D721Med (cell line): ENCODE measurements at regions not wholly inside any gene's neighbourhood (a gene's known extent, or its start where the extent isn't known, plus 50 kb on each side); places are given as distances from the start of the nearest gene placed in this dataset.

Experiments used
- DNase-seq: peaks from one replicate; pipeline ENCODE4 v3.0.0; 2011; ENCODE audit warnings: low spot score; ENCODE audit not compliant: insufficient read length
- FAIRE-seq: peaks from 2 replicates; lab custom pipeline; 2011; peaks lifted over from hg19 to GRCh38; lab: Jason Lieb, UNC
- TF ChIP-seq, protein P1 (sequence below): IDR thresholded peaks from 2 replicates; pipeline ENCODE4 v1.5.1; 2012; ENCODE audit warnings: mild to moderate bottlenecking, control low read depth; ENCODE audit not compliant: insufficient read depth; ENCODE audit errors: missing control alignments

DNA sequence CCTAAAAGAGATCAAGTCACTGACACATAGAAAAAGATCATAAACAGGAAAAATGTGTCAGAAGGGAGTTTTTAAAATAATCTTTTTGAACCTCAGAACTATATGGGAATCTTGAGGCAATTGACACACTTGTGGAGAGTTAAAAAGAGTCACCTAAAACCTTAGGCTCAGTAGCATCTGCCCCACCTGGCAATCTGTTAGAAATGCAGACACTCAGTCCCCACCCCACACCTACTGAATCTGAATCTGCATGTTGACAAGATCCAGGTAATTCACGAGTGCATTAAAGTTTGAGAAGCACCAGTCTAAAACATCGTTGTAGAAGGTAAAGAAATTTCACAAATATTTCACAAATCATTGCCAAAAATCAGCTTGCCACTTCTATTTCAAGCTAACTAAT, 388.3 kb downstream of the NR2F1-AS1 start:
- DNase-seq: no peak
- TF ChIP-seq, protein P1, sequence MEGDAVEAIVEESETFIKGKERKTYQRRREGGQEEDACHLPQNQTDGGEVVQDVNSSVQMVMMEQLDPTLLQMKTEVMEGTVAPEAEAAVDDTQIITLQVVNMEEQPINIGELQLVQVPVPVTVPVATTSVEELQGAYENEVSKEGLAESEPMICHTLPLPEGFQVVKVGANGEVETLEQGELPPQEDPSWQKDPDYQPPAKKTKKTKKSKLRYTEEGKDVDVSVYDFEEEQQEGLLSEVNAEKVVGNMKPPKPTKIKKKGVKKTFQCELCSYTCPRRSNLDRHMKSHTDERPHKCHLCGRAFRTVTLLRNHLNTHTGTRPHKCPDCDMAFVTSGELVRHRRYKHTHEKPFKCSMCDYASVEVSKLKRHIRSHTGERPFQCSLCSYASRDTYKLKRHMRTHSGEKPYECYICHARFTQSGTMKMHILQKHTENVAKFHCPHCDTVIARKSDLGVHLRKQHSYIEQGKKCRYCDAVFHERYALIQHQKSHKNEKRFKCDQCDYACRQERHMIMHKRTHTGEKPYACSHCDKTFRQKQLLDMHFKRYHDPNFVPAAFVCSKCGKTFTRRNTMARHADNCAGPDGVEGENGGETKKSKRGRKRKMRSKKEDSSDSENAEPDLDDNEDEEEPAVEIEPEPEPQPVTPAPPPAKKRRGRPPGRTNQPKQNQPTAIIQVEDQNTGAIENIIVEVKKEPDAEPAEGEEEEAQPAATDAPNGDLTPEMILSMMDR: no peak
- FAIRE-seq: no peak

DNA sequence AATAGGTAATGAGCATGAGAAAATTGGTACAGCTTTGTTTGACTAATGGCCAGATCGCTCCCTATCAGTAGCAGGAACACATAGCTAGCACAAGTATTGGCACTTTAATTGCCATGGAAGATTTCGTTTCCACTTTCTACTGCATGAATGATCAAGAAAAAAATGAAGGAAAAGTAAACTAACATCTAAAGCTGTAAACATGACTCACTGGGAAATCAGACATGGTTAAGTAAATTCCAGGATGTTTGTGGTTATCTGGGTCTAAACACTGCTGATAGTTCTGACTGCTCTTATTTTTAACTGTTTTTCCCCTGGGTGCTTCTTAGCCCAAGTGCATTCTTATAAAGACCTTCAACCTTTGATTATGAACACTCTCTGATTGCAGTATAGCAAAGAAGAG, 388.9 kb downstream of the NR2F1-AS1 start:
- DNase-seq (no peak), FAIRE-seq (peak; percentile 11)
- TF ChIP-seq, protein P1: no peak

DNA sequence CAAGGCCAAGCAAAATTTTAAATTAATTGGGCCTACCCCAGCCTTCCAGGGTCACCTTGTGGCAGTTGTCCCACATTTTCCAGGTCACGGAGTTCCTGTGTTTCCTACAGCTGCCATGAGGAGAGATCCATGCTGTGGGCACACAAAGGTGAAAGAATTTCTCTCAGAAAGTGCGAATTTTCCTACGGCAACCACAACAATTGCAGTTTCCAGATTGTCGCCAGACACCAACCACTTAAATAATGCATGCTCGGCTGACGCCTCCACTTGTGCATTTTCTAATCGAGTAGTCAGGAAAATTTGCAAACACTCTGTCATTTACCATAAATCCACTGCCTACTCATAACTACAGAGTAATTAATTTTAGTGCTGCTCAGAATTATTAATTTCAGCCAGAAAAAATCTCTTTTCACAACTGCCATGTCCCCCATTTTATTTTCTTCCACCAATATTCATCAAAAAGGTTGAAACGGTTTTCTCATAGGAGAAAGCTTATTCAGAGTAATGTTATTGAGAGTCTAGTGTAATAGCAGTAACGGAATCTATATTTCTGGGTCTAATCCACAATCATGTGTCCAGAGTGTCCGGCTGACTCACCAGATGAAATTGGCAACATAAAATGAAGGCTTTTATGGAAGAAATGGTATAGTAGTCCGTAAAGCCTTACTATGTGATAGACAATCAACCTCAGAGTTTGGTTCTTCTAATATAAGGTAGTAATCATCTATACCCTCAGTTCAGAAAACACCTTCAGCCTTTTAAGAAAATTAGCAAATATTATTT, 389.8 kb downstream of the NR2F1-AS1 start:
- DNase-seq (no peak), FAIRE-seq (no peak)
- TF ChIP-seq, protein P1: no peak

DNA sequence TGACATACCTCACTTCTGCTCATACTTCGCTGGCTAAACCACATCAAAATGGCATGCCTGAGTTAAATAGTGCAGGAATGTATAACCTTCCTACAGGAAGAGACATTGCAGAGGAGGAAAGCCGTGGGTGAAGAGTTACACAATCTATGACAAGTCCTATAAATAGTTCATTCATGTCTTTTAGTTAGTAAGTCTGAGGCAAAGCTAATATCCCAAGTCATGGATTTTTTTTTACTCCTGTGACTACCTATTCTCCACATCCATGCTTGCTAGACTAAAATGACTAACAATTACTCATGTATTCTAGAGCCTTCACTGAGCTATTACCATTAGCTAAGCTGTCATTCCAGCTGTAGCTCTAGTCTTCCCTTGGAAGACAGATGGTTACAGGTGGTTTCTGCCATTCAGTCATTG, 391.3 kb downstream of the NR2F1-AS1 start:
- DNase-seq: no peak
- no peak for FAIRE-seq
- TF ChIP-seq, protein P1: no peak

DNA sequence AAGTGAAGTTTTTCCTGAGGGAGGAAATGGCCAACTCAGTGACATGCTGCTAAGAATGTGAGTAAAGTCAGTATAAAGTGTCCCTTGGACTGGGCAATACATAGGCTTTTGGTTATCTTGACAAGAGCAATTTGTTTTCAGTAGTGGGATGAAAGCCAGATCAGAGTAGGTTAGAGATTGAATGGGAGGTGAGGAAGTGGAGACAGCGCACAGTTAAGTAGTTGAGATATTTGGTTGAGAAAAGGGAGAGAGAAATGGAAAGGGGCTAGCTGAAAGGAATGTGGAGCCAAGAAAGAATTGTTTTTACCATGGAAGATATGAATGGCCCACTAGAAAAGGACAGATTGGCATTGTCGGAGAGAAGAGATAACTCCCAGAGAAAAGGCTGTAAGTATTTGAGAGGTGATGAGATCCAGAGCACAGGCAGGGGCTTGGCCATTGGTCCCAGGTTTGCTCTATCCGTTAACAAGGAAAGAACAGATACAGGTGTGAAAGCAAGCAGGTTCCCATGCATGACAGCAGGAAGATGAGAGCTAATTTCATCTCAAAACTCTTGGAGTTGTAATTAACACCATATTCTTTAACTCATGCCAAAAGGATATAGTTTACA, 392.0 kb downstream of the NR2F1-AS1 start:
- TF ChIP-seq, protein P1: no peak
- FAIRE-seq (no peak), DNase-seq (no peak)

DNA sequence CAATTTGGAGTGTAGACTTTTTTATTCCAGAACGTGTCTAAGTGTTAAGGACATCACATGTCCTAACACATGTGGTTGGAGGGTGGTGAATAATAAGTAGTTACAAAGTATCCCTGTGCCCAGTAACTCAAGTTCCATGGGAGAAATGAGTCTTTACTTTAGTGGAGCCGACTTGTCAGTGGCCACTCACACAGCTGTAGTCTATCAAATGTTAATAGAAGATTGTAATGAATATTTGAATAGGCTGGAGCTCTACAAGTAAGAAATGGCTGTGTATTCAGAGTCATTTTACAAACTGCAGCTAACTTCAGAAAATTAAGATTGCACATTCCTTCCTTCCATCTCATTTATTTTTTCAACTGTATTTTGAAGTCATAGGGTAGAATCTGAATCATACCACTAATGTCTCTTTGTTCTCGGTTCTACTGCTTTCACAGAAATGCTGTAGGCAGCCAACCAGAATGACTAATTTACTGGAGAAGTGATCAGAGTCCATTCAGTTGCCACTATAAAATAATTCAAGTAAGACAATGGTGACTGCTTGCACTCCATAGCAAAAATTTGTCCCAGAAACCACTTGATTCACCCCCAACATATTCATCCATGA, 394.8 kb downstream of the NR2F1-AS1 start:
- TF ChIP-seq, protein P1: no peak
- DNase-seq (no peak), FAIRE-seq (no peak)

DNA sequence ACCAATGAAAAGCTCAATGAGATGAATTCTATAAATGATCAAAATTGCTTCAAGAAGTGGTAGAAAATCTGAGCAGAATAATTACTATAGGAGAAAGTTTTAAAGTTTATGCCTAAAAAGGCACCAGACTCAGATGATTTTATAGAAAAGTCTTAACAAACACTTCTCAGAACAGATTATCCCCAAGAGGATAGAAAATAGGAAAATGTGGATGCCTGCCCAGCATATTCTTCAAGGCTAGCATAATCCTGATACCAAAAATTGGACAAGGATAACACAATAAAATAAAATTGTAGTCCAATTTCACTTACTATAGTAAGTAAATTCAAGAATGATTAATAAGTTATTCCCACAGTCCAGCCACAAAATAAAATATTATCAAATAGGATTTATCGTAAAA, 397.0 kb downstream of the NR2F1-AS1 start:
- TF ChIP-seq, protein P1: no peak
- FAIRE-seq (no peak), DNase-seq (no peak)
